HFFc6 (cell line): ENCODE measurements at regions not wholly inside any gene's neighbourhood (a gene's known extent, or its start where the extent isn't known, plus 50 kb on each side); places are given as distances from the start of the nearest gene placed in this dataset.

Experiments
- DNase-seq: peaks from one replicate; pipeline ENCODE4 v3.0.0-alpha.2; 2018
- H3K27ac Mint-ChIP-seq: 2 replicates; pipeline ENCODE4 v1.8.0; 2020; ENCODE audit warnings: mild to moderate bottlenecking, mixed read lengths
- H3K27me3 Mint-ChIP-seq: 2 replicates; pipeline ENCODE4 v1.8.0; 2021; ENCODE audit warnings: mild to moderate bottlenecking, moderate library complexity, mixed read lengths; ENCODE audit not compliant: insufficient read depth
- H3K36me3 Mint-ChIP-seq: 2 replicates; pipeline ENCODE4 v1.8.0; 2021; ENCODE audit warnings: low read depth, mixed read lengths
- H3K4me1 Mint-ChIP-seq: 2 replicates; pipeline ENCODE4 v1.8.0; 2020; ENCODE audit warnings: low read depth, mixed read lengths
- H3K4me3 Mint-ChIP-seq: 2 replicates; pipeline ENCODE4 v1.8.0; 2020; ENCODE audit warnings: mild to moderate bottlenecking, moderate library complexity, mixed read lengths
- H3K9me3 Mint-ChIP-seq: 2 replicates; pipeline ENCODE4 v1.8.0; 2020; ENCODE audit warnings: mild to moderate bottlenecking, mixed read lengths
- CTCF ChIP-seq: fragments of 200-600 bp; sonication (generic); IDR thresholded peaks from 2 replicates; pipeline ENCODE4 v1.5.0; 2021; ENCODE audit warnings: antibody characterized with exemption, mild to moderate bottlenecking

- TF ChIP-seq CTCF: no peak
- DNase-seq: no peak
- Mint-ChIP-seq H3K27ac (no peak overlapping the region), H3K27me3 (peaks cover 26% of the 10 kb centered on the region), H3K4me3 (no peak overlapping the region), H3K36me3 (no peaks in the 10 kb centered on the region), H3K4me1 (no peaks in the 10 kb centered on the region), H3K9me3 (peaks cover 4% of the 10 kb centered on the region; the same call in 1 of the 2 replicates)
Measured at GRCh38 chrX:40307871-40308270, 210.1 kb upstream of the BCOR start.

GRCh38 chrX:40304115-40304514 lies 206.4 kb upstream of the BCOR start:
- no peak for TF ChIP-seq CTCF
- H3K27me3 Mint-ChIP-seq: peaks cover 16% of the 10 kb centered on the region
- H3K4me1 Mint-ChIP-seq: no peaks in the 10 kb centered on the region
- H3K36me3 Mint-ChIP-seq: no peaks in the 10 kb centered on the region
- no peak for DNase-seq
- H3K9me3 Mint-ChIP-seq: peaks cover 4% of the 10 kb centered on the region; the same call in 1 of the 2 replicates
- H3K27ac Mint-ChIP-seq: no peak overlapping the region
- H3K4me3 Mint-ChIP-seq: no peak overlapping the region

- H3K27ac Mint-ChIP-seq: no peak overlapping the region
- H3K4me1 Mint-ChIP-seq: no peaks in the 10 kb centered on the region
- no peak for TF ChIP-seq CTCF
- no peak for DNase-seq
- no peak overlapping the region for H3K4me3 Mint-ChIP-seq
- peaks cover 4% of the 10 kb centered on the region; the same call in 1 of the 2 replicates for H3K9me3 Mint-ChIP-seq
- no peaks in the 10 kb centered on the region for H3K36me3 Mint-ChIP-seq
- peaks cover 21% of the 10 kb centered on the region for H3K27me3 Mint-ChIP-seq
Measured at GRCh38 chrX:40303256-40304077, 205.7 kb upstream of the BCOR start.

GRCh38 chrX:40300286-40300890 lies 202.6 kb upstream of the BCOR start:
- H3K36me3 Mint-ChIP-seq: no peaks in the 10 kb centered on the region
- H3K27ac Mint-ChIP-seq: no peak overlapping the region
- no peaks in the 10 kb centered on the region for H3K9me3 Mint-ChIP-seq
- TF ChIP-seq CTCF: no peak
- DNase-seq: no peak
- H3K4me1 Mint-ChIP-seq: no peaks in the 10 kb centered on the region
- no peak overlapping the region for H3K4me3 Mint-ChIP-seq
- H3K27me3 Mint-ChIP-seq: peaks cover 19% of the 10 kb centered on the region

GRCh38 chrX:40299641-40300046 lies 201.9 kb upstream of the BCOR start:
- TF ChIP-seq CTCF: no peak
- no peak overlapping the region for H3K4me3 Mint-ChIP-seq
- peaks cover 19% of the 10 kb centered on the region for H3K27me3 Mint-ChIP-seq
- H3K9me3 Mint-ChIP-seq: no peaks in the 10 kb centered on the region
- no peaks in the 10 kb centered on the region for H3K36me3 Mint-ChIP-seq
- no peaks in the 10 kb centered on the region for H3K4me1 Mint-ChIP-seq
- DNase-seq: no peak
- H3K27ac Mint-ChIP-seq: no peak overlapping the region
